GM18873 (cell line): ENCODE measurements at regions not wholly inside any gene's neighbourhood (a gene's known extent, or its start where the extent isn't known, plus 50 kb on each side); places are given as distances from the start of the nearest gene placed in this dataset.
"Not testable (repeated sequence)": the region's sequence is repeated elsewhere in the genome, so short reads cannot be mapped to it uniquely, and the experiment has no call there.

Source experiments
- ATAC-seq: cut with Tn5 transposase; IDR thresholded peaks from one replicate; pipeline ENCODE4 v1.9.1; 2021; ENCODE audit warnings: mild to moderate bottlenecking, moderate library complexity, moderate number of reproducible peaks; ENCODE audit not compliant: unreplicated experiment, low FRiP score

- ATAC-seq = not testable (repeated sequence)
These were observed 101.0 kb downstream of the SMC2 start for GRCh38 chr9:104195142-104195541.

- no peak for ATAC-seq
These were observed 106.4 kb downstream of the SMC2 start for GRCh38 chr9:104200456-104200994.

GRCh38 chr9:104206766-104207165 is 112.7 kb downstream of the SMC2 start:
- ATAC-seq = no peak

DNA sequence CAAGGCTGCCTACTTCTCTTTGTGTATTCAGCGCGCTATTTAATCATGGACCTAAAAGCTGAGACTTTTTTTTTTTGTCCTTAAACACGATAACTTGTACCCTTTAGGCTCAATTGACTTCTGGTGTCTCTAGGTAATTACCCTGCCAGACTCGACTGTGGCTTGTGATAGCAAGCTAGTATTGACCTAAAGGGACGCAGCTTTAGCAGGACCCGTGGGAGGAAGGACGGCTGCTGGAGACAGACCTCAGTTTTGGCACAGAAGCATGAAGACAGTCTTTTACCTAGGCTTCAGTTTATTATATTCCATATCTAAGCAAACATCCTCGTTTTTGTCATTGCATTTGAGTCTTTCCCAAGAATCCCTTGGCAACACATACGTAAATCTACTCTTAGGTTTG is 115.3 kb downstream of the SMC2 start:
- no peak for ATAC-seq

DNA sequence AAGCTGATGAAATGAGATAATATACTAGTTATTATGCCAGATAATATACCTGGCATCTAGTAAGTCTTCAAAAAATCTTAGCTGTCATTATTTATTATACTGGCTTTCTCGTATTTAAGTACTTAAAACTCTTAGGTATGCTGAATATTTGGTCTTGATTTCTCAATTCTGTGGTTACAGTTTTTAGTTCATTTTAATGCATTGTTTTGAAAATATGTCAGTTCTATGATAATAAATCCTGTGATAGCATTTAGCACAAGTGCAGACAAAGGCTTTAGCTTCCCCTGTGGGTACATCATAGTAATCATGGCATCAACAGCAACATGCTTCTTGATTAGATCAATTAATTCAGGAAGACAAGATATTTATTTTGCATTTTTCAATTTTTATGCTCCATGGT is 133.0 kb downstream of the SMC2 start:
- no peak for ATAC-seq

DNA sequence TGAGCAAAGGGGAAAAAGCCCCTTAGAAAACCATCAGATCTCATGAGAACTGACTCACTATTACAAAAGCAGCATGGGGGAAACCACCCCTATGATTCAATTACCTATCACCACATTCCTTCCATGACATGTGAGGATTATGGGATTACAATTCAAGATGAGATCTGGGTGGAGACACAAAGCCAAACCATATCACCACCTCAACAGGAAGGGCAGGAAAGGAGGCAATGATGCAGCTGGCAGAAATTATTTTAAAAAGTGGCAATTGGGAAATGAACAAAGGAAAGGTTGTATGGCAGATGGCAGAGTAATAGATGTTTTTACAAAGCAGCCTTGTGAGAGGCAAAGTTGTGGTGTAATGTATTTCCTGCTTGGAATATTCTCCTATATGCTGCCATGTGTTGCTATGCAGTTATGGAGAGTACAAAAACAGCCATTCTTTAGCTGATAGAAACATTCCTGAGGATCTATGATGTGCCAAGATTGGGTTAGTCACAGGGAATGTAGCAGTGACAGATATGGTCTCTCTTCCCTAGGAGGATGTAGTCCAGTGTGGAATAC is 138.8 kb downstream of the SMC2 start:
- ATAC-seq = no peak

DNA sequence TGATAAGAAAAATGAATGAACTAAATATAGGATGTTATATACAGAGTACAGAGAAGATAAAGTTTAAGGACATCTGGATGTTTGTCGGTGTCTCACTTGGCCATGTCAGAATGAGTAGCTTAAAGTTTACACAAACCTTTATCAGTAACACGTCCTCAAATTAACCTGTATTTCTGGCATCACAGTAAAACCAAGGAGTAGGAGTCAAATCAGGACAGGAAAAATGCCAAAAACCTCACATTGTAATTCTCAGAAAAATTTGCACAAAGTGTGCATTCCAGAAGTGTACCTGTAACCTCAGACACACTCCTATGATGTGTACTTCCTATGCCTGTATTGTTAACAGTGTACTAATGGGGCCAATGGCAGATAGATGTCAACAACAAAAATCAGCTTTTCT is 139.3 kb downstream of the SMC2 start:
- no peak for ATAC-seq

GRCh38 chr9:104234632-104235337 is 140.7 kb downstream of the SMC2 start:
- ATAC-seq = not testable (repeated sequence)

- ATAC-seq = not testable (repeated sequence)
These were observed 141.4 kb downstream of the SMC2 start for GRCh38 chr9:104235347-104236120.

DNA sequence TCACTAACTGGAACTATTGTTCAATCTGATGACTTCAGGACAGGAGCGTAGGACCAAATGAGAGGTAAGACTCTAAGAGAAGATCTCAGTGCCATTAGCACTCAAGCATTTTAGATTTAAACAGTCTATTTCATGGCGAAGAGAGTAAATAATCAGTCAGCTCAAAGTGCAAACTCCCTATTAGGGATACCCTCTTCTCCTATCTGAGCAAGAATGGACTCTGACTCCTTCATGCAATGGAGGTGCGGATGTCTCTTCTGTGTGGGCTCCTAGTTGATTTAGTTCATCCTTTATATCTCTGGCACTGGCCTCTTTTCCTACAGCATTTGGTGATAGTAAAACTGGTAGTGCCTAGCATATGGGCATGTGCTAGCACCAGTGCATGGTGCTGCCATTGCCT is 144.6 kb downstream of the SMC2 start:
- no peak for ATAC-seq

DNA sequence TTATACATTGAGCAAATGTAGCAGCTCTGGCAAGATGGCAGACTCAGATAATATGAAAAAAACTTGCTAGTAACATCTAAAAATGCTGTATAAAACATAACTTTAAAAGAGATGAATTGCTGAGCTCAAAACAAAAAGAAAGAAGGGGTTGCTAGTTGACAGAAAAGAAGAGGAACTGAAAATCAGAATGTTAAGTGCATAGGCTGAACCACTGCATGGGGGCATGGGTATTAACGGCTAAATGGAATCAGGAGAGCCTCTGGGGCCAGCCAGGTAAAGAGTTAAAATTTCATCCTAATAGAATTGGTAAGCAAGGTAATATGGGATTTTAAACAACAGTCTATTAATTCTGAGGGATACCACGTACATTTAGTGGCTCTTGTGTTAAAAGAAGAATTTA is 146.8 kb downstream of the SMC2 start:
- no peak for ATAC-seq

DNA sequence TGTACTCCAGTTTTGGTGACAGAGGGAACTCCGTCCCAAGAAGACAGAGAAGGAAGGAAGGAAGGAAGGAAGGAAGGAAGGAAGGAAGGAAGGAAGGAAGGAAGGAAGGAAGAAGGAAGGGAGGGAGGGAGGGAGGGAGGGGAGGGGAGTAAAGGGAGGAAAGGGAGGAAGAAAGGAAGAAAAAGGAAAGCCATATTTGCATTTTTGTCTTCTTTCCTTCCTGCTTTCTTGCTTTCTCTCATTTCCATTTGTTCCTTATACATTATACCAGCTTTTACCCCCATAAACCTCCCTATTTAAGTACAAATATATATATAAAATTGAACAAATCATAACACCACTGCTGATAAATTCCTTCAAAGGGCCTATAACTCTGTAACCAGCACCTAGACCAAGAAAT is 151.8 kb downstream of the SMC2 start:
- ATAC-seq = no peak

DNA sequence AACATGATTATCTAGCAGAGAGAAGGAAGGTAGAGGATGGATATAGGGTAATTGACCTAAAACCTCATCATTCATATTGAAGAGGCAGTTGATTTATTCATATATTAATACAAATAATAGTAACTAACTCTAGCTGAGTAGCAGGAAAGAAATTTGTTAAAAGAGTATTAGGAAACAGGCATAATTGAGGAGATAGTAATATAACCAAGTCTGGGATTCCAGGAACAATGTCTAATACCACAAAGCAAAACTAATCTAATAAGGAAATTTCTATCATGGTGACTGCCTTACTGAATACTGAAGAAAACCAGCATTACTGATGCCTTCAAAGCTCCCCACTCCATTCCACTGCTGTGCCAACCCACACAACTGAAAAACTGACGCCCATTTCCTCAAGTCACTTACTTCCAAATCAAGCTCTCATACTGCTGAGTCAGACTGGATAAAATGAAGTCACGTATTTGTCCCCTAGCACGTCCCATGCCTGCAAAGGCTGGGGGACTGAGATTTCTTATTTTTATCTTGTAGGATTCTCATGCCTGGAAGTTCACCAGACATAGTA is 153.9 kb downstream of the SMC2 start:
- ATAC-seq = no peak

GRCh38 chr9:104256031-104256695 is 162.1 kb downstream of the SMC2 start:
- ATAC-seq = no peak

DNA sequence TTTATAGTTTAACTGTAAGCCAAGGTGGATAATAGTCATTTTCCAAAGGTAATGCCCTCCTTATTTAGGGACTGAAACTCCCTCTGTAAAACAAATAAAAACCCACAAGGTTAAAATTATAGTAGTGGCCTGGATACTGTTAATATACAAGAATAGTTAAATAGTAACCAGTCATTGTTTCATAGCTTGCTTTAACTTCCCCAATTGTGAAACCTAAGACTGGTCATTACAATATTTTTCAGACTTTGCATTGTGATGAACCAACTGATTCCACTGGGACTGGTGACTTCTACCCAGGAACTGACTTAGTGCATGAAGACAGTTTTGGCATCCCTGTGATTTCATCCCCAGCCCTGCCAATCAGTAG is 162.6 kb downstream of the SMC2 start:
- ATAC-seq = no peak

DNA sequence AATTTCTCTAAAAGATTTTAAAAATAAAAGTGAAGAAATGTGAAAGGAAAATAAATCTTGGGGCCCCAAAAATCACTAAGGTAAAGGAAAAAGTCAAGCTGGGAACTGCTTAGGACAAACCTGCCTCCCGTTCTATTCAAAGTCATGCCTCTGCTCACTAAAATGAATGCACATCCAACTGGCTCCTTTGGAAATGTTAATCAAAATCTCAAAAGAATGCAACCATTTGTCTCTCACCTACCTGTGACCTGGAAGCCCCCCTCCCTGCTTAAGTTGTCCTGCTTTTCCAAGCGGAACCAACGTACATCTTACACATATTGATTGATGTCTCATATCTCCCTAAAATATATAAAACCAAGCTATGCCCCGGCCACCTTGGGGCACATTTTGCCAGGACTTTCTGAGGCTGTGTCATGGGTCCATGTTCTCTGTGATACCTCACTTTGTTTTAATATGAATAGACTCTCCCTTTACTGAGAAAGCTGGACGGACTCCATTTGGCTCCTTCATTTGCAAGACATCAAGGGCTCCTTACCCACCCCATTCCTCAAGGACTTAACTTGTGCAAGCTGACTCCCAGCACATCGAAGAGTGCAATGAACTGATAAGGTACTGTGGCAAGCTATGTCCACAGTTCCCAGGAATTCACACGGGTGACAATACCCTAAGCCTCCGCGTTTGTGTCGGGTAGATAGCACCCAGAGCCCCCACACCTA is 164.3 kb downstream of the SMC2 start:
- ATAC-seq = no peak

DNA sequence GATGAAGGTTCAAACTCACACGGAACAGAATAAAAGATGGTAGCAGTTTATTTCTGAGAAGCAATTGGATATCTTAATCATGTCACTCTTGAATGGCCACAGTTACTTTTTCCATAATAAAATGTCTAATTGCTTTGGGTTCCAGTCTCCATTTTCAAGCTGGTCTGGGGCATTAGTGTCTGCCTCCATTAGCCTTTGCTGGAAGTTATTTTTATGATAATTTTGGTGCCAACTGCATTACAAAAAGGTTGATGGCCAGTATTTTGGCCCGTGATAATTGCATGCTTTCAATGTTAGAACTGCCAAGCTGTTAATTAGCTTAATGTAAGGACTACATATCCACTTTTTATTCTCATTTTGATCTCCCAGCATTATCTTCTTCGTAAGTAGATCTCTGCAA is 165.9 kb downstream of the SMC2 start:
- no peak for ATAC-seq

DNA sequence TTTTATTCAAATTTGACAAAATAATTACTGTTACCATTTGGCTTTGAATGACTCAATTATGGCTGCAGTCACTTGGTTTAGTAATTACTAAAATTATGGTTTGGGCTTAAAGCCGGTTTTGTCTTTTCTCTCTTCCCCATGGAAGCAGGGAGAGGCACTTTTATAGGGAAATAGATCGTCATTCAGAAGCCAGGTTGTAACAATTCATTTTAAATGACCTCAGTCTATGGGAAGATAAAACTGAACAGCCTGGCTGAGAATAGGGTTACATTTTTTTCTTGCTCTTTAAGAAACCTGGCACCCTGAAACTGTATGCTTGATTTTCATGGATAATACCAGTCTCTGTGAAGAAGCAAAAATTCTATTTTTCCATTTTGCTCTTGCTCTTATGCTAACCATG is 169.8 kb downstream of the SMC2 start:
- no peak for ATAC-seq

GRCh38 chr9:104264431-104264830 is 170.3 kb downstream of the SMC2 start:
- ATAC-seq = no peak

DNA sequence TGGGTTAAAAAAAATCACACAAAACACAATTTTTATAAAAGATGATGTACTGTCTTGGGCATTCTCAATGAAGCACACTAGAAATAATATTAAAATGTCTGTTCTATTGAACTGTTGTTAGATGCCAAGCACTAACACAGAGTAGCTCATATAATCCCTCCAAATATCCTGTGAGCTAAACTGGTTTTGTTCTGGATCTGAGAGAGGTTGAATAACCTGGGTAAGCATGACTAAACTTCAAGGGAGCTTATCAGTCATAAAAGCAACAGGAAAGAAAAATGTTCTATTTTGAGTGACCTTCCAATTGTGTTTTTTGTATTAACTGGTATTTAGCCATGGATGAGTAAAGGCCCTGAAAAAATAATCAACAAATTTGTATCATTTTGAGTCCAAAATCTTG is 175.3 kb downstream of the SMC2 start:
- no peak for ATAC-seq
